HepG2 (cell line): ENCODE measurements at regions not wholly inside any gene's neighbourhood (a gene's known extent, or its start where the extent isn't known, plus 50 kb on each side); places are given as distances from the start of the nearest gene placed in this dataset.

Source experiments
- EZH2 ChIP-seq: conservative IDR thresholded peaks from 2 replicates; pipeline ENCODE4 v1.6.1; 2012; ENCODE audit warnings: mild to moderate bottlenecking, low read depth, low read length, moderate library complexity
- MATR3 ChIP-seq: sonication (generic); formaldehyde crosslinking; IDR thresholded peaks from 2 replicates; pipeline ENCODE4 v1.4.0; 2020; ENCODE audit warnings: missing genetic modification reagents
- MXD1 ChIP-seq: sonication (generic); formaldehyde crosslinking; IDR thresholded peaks from 2 replicates; pipeline ENCODE4 v1.4.0; 2020; ENCODE audit warnings: mild to moderate bottlenecking, missing genetic modification reagents
- NFIC ChIP-seq: IDR thresholded peaks from 2 replicates; pipeline ENCODE4 v1.6.1; 2012; ENCODE audit warnings: mild to moderate bottlenecking, low read length, inconsistent platforms
- STAT5B ChIP-seq: sonication (generic); formaldehyde crosslinking; IDR thresholded peaks from 2 replicates; pipeline ENCODE4 v1.4.0; 2020; ENCODE audit warnings: missing genetic modification reagents
- TAF1 ChIP-seq: sonication (generic); formaldehyde crosslinking; IDR thresholded peaks from 2 replicates; pipeline ENCODE4 v1.4.0; 2020; ENCODE audit warnings: missing genetic modification reagents
- ZC3H13 ChIP-seq: sonication (generic); formaldehyde crosslinking; IDR thresholded peaks from 2 replicates; pipeline ENCODE4 v1.8.1; 2023; ENCODE audit warnings: mild to moderate bottlenecking, missing genetic modification reagents, moderate library complexity
- ZNF274 ChIP-seq: sonication (generic); formaldehyde crosslinking; IDR thresholded peaks from 2 replicates; pipeline ENCODE4 v1.5.1; 2020; ENCODE audit warnings: mild to moderate bottlenecking, missing genetic modification reagents
- ZNF589 ChIP-seq: sonication (generic); formaldehyde crosslinking; conservative IDR thresholded peaks from 2 replicates; pipeline ENCODE4 v1.8.0; 2022; ENCODE audit warnings: mild to moderate bottlenecking, moderate library complexity, missing genetic modification reagents
- TF ChIP-seq, protein P1 (sequence below): sonication (generic); formaldehyde crosslinking; IDR thresholded peaks from 2 replicates; pipeline ENCODE4 v1.5.0; 2020; ENCODE audit warnings: mild to moderate bottlenecking, missing genetic modification reagents, moderate library complexity
- TF ChIP-seq, protein P2 (sequence below): sonication (generic); formaldehyde crosslinking; IDR thresholded peaks from 2 replicates; pipeline ENCODE4 v1.5.0; 2020; ENCODE audit warnings: mild to moderate bottlenecking, missing genetic modification reagents
- TF ChIP-seq, protein P3 (sequence below), 2 experiments: sonication (generic) in 1 of 2; formaldehyde crosslinking in 1 of 2; IDR thresholded peaks; 2 replicates each; pipeline versions ENCODE4 v1.5.1 to v1.6.1; 2011 to 2020; ENCODE audit warnings: borderline replicate concordance in 1 of 2, low read depth in 1 of 2, low read length in 1 of 2, mild to moderate bottlenecking in 1 of 2, missing genetic modification reagents in 1 of 2, moderate library complexity in 1 of 2

- TF ChIP-seq STAT5B (CRISPR knock-in tag) (no peak), MATR3 (CRISPR knock-in tag) (no peak), ZNF589 (CRISPR knock-in tag) (no peak), NFIC (no peak), MXD1 (CRISPR knock-in tag) (no peak), TAF1 (CRISPR knock-in tag) (no peak), ZNF274 (no peak), ZC3H13 (CRISPR knock-in tag) (no peak), EZH2 (no peak)
- TF ChIP-seq, protein P1, sequence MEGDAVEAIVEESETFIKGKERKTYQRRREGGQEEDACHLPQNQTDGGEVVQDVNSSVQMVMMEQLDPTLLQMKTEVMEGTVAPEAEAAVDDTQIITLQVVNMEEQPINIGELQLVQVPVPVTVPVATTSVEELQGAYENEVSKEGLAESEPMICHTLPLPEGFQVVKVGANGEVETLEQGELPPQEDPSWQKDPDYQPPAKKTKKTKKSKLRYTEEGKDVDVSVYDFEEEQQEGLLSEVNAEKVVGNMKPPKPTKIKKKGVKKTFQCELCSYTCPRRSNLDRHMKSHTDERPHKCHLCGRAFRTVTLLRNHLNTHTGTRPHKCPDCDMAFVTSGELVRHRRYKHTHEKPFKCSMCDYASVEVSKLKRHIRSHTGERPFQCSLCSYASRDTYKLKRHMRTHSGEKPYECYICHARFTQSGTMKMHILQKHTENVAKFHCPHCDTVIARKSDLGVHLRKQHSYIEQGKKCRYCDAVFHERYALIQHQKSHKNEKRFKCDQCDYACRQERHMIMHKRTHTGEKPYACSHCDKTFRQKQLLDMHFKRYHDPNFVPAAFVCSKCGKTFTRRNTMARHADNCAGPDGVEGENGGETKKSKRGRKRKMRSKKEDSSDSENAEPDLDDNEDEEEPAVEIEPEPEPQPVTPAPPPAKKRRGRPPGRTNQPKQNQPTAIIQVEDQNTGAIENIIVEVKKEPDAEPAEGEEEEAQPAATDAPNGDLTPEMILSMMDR (CRISPR knock-in tag): no peak
- TF ChIP-seq, protein P2, sequence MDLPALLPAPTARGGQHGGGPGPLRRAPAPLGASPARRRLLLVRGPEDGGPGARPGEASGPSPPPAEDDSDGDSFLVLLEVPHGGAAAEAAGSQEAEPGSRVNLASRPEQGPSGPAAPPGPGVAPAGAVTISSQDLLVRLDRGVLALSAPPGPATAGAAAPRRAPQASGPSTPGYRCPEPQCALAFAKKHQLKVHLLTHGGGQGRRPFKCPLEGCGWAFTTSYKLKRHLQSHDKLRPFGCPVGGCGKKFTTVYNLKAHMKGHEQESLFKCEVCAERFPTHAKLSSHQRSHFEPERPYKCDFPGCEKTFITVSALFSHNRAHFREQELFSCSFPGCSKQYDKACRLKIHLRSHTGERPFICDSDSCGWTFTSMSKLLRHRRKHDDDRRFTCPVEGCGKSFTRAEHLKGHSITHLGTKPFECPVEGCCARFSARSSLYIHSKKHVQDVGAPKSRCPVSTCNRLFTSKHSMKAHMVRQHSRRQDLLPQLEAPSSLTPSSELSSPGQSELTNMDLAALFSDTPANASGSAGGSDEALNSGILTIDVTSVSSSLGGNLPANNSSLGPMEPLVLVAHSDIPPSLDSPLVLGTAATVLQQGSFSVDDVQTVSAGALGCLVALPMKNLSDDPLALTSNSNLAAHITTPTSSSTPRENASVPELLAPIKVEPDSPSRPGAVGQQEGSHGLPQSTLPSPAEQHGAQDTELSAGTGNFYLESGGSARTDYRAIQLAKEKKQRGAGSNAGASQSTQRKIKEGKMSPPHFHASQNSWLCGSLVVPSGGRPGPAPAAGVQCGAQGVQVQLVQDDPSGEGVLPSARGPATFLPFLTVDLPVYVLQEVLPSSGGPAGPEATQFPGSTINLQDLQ (CRISPR knock-in tag): no peak
- TF ChIP-seq, protein P3, sequence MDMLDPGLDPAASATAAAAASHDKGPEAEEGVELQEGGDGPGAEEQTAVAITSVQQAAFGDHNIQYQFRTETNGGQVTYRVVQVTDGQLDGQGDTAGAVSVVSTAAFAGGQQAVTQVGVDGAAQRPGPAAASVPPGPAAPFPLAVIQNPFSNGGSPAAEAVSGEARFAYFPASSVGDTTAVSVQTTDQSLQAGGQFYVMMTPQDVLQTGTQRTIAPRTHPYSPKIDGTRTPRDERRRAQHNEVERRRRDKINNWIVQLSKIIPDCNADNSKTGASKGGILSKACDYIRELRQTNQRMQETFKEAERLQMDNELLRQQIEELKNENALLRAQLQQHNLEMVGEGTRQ (IDR thresholded peaks at IDR 0.05; ENCODE audit: low read depth, low read length): no peak
- TF ChIP-seq, protein P3 (CRISPR knock-in tag; IDR thresholded peaks at IDR 0.05; ENCODE audit: borderline replicate concordance): no peak
These were observed 253.7 kb upstream of the TLE3 start for GRCh38 chr15:70351391-70351790.
